Glutamatergic neuron (in vitro differentiated cells): ENCODE measurements at regions not wholly inside any gene's neighbourhood (a gene's known extent, or its start where the extent isn't known, plus 50 kb on each side); places are given as distances from the start of the nearest gene placed in this dataset.

Experiments
- DNase-seq: peaks from one replicate; pipeline ENCODE4 v3.0.0; 2022
- H3K27ac Mint-ChIP-seq: one replicate; pipeline ENCODE4 v1.8.0; 2020; ENCODE audit warnings: mild to moderate bottlenecking, mixed read lengths, inconsistent platforms; ENCODE audit not compliant: unreplicated experiment
- H3K27me3 Mint-ChIP-seq: one replicate; pipeline ENCODE4 v1.8.0; 2020; ENCODE audit warnings: mild to moderate bottlenecking, moderate library complexity, mixed read lengths, inconsistent platforms; ENCODE audit not compliant: unreplicated experiment
- H3K36me3 Mint-ChIP-seq: one replicate; pipeline ENCODE4 v1.8.0; 2020; ENCODE audit warnings: mild to moderate bottlenecking, mixed read lengths, inconsistent platforms; ENCODE audit not compliant: unreplicated experiment
- H3K4me1 Mint-ChIP-seq: one replicate; pipeline ENCODE4 v1.8.0; 2020; ENCODE audit warnings: mild to moderate bottlenecking, low read depth, mixed read lengths, inconsistent platforms; ENCODE audit not compliant: unreplicated experiment
- H3K4me3 Mint-ChIP-seq: one replicate; pipeline ENCODE4 v1.8.0; 2020; ENCODE audit warnings: mild to moderate bottlenecking, mixed read lengths, inconsistent platforms; ENCODE audit not compliant: unreplicated experiment
- H3K9me3 Mint-ChIP-seq: one replicate; pipeline ENCODE4 v1.8.0; 2020; ENCODE audit warnings: mild to moderate bottlenecking, moderate library complexity, mixed read lengths, inconsistent platforms; ENCODE audit not compliant: unreplicated experiment
- TF ChIP-seq, protein P1 (sequence below): fragments of 200-600 bp; sonication (generic); IDR thresholded peaks from one replicate; pipeline ENCODE4 v1.5.0; 2021; ENCODE audit not compliant: partially characterized antibody, unreplicated experiment

DNA sequence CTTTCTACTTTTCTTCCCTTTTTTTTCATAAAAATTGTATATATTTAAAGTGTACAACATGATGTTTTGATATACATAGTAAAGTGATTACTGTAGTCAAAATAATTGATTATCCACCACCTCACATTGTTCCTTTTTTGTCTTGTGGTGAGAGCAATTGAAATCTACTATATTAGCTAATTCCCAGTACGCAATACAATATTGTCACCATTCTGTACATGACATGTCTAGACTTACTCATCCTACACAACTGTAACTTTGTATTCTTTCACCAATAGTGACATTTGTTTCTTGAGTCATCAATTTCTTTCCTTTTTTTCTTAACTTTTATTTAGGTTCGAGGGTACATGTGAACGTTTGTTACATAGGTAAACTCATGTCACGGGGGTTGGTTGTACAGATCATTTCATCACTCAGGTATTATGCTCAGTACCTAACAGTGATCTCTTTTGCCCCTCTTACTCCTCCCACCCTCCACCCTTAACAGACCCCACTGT, 265.2 kb downstream of the KCNRG start:
- Mint-ChIP-seq H3K4me1 (no peaks in the 10 kb centered on the region), H3K4me3 (no peak overlapping the region)
- TF ChIP-seq, protein P1, sequence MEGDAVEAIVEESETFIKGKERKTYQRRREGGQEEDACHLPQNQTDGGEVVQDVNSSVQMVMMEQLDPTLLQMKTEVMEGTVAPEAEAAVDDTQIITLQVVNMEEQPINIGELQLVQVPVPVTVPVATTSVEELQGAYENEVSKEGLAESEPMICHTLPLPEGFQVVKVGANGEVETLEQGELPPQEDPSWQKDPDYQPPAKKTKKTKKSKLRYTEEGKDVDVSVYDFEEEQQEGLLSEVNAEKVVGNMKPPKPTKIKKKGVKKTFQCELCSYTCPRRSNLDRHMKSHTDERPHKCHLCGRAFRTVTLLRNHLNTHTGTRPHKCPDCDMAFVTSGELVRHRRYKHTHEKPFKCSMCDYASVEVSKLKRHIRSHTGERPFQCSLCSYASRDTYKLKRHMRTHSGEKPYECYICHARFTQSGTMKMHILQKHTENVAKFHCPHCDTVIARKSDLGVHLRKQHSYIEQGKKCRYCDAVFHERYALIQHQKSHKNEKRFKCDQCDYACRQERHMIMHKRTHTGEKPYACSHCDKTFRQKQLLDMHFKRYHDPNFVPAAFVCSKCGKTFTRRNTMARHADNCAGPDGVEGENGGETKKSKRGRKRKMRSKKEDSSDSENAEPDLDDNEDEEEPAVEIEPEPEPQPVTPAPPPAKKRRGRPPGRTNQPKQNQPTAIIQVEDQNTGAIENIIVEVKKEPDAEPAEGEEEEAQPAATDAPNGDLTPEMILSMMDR = no peak

DNA sequence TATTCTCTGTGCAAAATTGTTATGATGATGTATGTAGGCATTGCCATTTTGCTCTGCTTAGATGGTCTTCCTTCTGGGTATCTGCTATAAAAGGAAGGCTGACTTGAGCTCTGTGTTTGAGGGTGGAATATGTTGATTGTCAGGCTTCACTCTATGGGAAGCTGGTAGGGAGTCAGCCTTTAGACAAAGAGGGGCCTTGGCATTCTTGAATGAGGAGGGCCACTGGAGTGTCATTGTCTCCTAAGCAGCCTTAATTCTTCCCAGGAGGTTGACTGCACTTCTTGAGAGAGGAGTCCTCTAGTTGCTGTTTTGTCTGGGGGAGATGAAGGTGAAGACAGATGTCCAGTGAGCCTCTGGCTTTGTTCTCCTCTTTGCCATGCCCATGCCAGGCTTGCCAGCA, 266.8 kb downstream of the KCNRG start:
- TF ChIP-seq, protein P1 = no peak
- no peak overlapping the region for H3K27ac Mint-ChIP-seq
- H3K9me3 Mint-ChIP-seq = peaks cover 4% of the 10 kb centered on the region
- peaks cover 11% of the 10 kb centered on the region for H3K36me3 Mint-ChIP-seq
- H3K4me3 Mint-ChIP-seq = no peak overlapping the region
- H3K4me1 Mint-ChIP-seq = no peaks in the 10 kb centered on the region
- DNase-seq = no peak
- peaks cover 2% of the 10 kb centered on the region for H3K27me3 Mint-ChIP-seq

More for the DNA sequence above, 265.2 kb downstream of the KCNRG start:
- H3K36me3 Mint-ChIP-seq = peaks cover 15% of the 10 kb centered on the region
- H3K27ac Mint-ChIP-seq = no peak overlapping the region
- peaks cover 4% of the 10 kb centered on the region for H3K27me3 Mint-ChIP-seq
- DNase-seq = no peak
- peaks cover 4% of the 10 kb centered on the region for H3K9me3 Mint-ChIP-seq

DNA sequence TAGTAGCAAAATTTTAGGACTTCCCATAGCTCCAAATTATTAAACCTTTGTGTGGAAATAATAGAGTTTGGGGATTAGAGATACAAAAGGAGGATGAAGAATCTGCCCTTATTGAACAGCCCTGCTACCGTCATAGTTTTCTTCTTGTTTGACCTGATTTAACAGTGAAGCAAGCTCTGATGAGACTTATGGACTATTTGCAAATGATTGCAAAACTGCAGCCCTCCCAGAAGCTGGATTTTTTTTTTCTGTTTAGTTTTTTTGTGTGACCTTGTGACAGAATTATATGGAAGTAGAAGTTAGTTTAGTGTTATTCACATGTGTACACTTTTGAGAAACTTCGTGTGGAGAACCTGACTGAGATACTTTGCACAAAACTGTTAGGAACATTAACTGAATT, 267.8 kb downstream of the KCNRG start:
- Mint-ChIP-seq H3K9me3 (no peaks in the 10 kb centered on the region), H3K4me1 (no peaks in the 10 kb centered on the region), H3K27me3 (no peaks in the 10 kb centered on the region), H3K4me3 (no peak overlapping the region), H3K36me3 (peaks cover 4% of the 10 kb centered on the region), H3K27ac (no peak overlapping the region)
- DNase-seq = no peak
- TF ChIP-seq, protein P1 = no peak

DNA sequence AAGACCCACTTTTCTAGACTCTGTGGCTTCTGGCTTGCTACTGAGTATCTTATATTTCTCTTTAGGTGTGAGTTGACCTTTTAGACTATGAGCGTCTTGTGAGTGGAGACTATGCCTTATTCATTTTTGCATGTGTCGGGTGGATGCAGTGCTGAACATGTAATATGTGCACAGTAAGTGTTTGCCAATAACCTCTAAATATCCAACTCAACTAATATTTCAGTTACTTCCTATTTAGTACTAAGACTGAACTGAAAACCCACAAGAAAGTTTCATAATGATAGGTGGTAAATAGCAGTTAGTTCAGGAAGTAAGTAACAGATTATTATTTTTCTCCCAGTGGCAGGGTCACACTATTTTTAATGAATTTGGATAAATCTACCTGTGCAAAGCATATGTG, 269.3 kb downstream of the KCNRG start:
- TF ChIP-seq, protein P1 = no peak
- DNase-seq = no peak
- Mint-ChIP-seq H3K9me3 (no peaks in the 10 kb centered on the region), H3K4me3 (no peak overlapping the region), H3K27ac (no peak overlapping the region), H3K36me3 (peaks cover 7% of the 10 kb centered on the region), H3K27me3 (no peaks in the 10 kb centered on the region), H3K4me1 (no peaks in the 10 kb centered on the region)

DNA sequence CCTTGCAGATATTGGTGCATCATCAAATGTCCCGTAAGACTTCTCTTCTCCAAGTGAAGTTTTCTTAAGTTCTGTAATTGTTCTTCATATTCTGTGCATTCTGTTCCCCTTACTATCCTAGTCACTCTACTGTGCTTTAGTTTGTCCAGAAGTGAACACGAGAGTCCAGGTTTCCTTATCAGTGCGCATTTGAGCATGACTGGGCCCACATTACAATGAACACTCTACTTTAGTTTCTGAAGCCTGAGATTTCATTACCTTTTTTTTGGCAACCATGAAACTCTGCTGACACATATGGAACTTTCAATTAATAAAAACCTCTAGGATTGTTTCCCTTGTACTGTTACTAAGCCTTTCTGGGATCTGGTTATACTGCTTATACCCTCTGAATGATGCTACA, 270.0 kb downstream of the KCNRG start:
- H3K27me3 Mint-ChIP-seq = no peaks in the 10 kb centered on the region
- no peaks in the 10 kb centered on the region for H3K9me3 Mint-ChIP-seq
- H3K27ac Mint-ChIP-seq = no peak overlapping the region
- H3K4me1 Mint-ChIP-seq = no peaks in the 10 kb centered on the region
- H3K4me3 Mint-ChIP-seq = no peak overlapping the region
- no peak for DNase-seq
- peaks cover 10% of the 10 kb centered on the region for H3K36me3 Mint-ChIP-seq
- TF ChIP-seq, protein P1 = no peak
